ENCODE measurements at regions not wholly inside any gene's neighbourhood (a gene's known extent, or its start where the extent isn't known, plus 50 kb on each side); places are given as distances from the start of the nearest gene placed in this dataset.
"Not testable (repeated sequence)": the region's sequence is repeated elsewhere in the genome, so short reads cannot be mapped to it uniquely, and the experiment has no call there.

DNA sequence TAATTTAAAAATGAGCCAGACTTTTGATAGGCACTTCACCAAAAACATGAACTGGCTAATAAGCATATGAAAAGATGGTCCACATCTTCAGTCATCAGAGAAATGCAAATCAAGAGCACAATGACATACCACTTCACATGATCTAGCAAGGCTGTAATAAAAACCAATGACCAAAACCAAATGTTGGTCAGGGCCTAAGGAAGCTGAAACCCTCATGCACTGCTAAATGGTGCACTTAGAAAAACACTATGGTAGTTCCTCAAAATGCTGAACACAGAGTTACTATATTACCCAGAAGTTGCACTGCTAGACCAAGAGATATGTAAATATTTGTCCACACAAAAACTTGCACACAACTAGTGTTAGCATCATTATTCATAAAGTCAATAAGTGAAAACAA lies 504.9 kb upstream of the SOX11 start:
- intact Hi-C loops (cut with micrococcal nuclease): no loop called here
- H3K36me3 ChIP-seq (ENCODE audit: insufficient read depth, low read length): no peaks in the 10 kb centered on the region
- ChIA-PET POLR2A (ENCODE audit: partially characterized antibody) (no interaction called here), CTCF (ENCODE audit: partially characterized antibody) (no interaction called here)
- H3K9me3 Mint-ChIP-seq: peaks cover 0 to 14% (median 5%) of the 10 kb centered on the region in 8 donors
- no peak for DNase-seq
- no peaks in the 10 kb centered on the region for H3K4me1 ChIP-seq (ENCODE audit: insufficient read depth, low read length)
- H3K4me3 ChIP-seq (ENCODE audit: low read length in 2 of 2): no peak overlapping the region
- no peak overlapping the region for H3K27ac ChIP-seq (ENCODE audit: low read depth, low read length)
- H3K27me3 ChIP-seq (ENCODE audit: insufficient read depth, low read length): no peaks in the 10 kb centered on the region
- no peaks in the 10 kb centered on the region for H3K36me3 Mint-ChIP-seq
- H3K4me3 Mint-ChIP-seq: no peak overlapping the region
- H3K27me3 Mint-ChIP-seq: no peaks in the 10 kb centered on the region
- H3K27ac Mint-ChIP-seq: no peak overlapping the region
- no peaks in the 10 kb centered on the region for H3K9me3 ChIP-seq (ENCODE audit: control insufficient read depth in 1 of 2, low read length in 2 of 2)
- no peaks in the 10 kb centered on the region for H3K4me1 Mint-ChIP-seq

DNA sequence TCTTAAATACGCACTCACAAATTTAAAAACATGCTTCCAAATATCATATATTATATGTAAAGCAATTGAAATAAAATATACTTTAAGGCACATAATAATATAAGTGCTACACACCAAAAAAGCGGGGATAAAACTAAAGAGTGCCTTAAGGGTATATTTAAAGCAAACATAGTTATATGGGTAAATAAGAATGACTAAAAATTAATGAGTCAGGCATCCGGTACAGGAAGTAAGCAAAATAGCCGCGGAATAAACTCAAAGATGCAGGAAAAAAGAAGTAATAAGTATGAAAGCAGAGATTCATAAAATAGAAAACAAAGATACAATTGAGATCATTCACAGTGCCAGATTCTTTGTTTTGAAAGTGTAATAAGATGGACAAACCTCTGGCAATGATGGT lies 503.5 kb upstream of the SOX11 start:
- Histone ChIP-seq H3K4me1 (ENCODE audit: insufficient read depth, low read length) (no peaks in the 10 kb centered on the region), H3K9me3 (ENCODE audit: control insufficient read depth in 1 of 2, low read length in 2 of 2) (no peaks in the 10 kb centered on the region), H3K4me3 (ENCODE audit: low read length in 2 of 2) (no peak overlapping the region), H3K27me3 (ENCODE audit: insufficient read depth, low read length) (no peaks in the 10 kb centered on the region), H3K36me3 (ENCODE audit: insufficient read depth, low read length) (no peaks in the 10 kb centered on the region), H3K27ac (ENCODE audit: low read depth, low read length) (no peak overlapping the region)
- no peaks in the 10 kb centered on the region for H3K4me1 Mint-ChIP-seq
- no peaks in the 10 kb centered on the region for H3K36me3 Mint-ChIP-seq
- peaks cover 0 to 14% (median 4%) of the 10 kb centered on the region in 8 donors for H3K9me3 Mint-ChIP-seq
- ChIA-PET CTCF (ENCODE audit: partially characterized antibody) (no interaction called here), POLR2A (ENCODE audit: partially characterized antibody) (no interaction called here)
- DNase-seq: no peak
- H3K27ac Mint-ChIP-seq: no peak overlapping the region
- no peak overlapping the region for H3K4me3 Mint-ChIP-seq
- intact Hi-C loops (cut with micrococcal nuclease): no loop called here
- no peaks in the 10 kb centered on the region for H3K27me3 Mint-ChIP-seq

DNA sequence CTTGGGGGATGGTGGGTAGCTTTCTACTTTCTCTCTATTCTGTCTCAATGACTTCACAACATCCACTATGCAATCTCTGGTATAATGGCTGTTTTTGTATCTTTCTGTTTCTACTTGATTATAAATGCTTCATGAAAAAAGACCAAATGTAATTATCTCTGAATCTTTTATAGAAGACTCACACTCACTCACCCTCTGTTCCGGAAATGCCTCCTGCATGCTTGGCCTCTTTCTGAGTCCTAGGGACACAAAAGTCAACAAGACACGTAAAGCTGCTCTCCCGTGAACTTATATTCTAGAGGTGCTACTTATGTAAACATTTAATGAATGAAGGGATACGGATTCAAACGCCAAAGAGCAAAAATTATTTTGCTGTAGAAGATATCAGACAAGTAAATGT lies 502.2 kb upstream of the SOX11 start:
- H3K4me3 ChIP-seq (ENCODE audit: low read length in 2 of 2): no peak overlapping the region
- H3K36me3 Mint-ChIP-seq: no peaks in the 10 kb centered on the region
- H3K4me3 Mint-ChIP-seq: no peak overlapping the region
- H3K9me3 ChIP-seq (ENCODE audit: control insufficient read depth in 1 of 2, low read length in 2 of 2): no peaks in the 10 kb centered on the region
- H3K27me3 Mint-ChIP-seq: no peaks in the 10 kb centered on the region
- POLR2A ChIA-PET (ENCODE audit: partially characterized antibody): no interaction called here
- H3K27ac ChIP-seq (ENCODE audit: low read depth, low read length): no peak overlapping the region
- H3K4me1 Mint-ChIP-seq: no peaks in the 10 kb centered on the region
- peaks cover 0 to 17% (median 4%) of the 10 kb centered on the region in 8 donors for H3K9me3 Mint-ChIP-seq
- H3K27ac Mint-ChIP-seq: no peak overlapping the region
- CTCF ChIA-PET (ENCODE audit: partially characterized antibody): no interaction called here
- H3K27me3 ChIP-seq (ENCODE audit: insufficient read depth, low read length): no peaks in the 10 kb centered on the region
- no peak for DNase-seq
- intact Hi-C loops (cut with micrococcal nuclease): no loop called here
- no peaks in the 10 kb centered on the region for H3K4me1 ChIP-seq (ENCODE audit: insufficient read depth, low read length)
- no peaks in the 10 kb centered on the region for H3K36me3 ChIP-seq (ENCODE audit: insufficient read depth, low read length)

DNA sequence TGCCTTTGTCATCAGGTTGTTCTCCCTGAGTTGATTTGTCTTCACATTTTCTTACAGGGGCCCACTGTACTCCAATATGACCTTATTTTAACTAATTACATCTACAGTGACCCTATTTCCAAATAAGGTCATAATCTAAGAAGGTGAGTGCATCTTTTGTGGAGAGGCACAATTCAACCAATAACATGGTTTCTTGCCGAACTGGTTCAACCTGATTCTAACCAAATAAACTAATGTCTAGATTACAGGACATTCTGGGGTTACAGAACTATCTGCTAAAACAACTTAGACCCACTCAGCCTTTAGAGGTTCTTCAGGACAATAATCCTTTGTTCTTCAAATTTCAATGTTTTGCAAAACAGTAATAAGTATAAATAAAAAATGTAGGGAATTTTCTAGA lies 496.5 kb upstream of the SOX11 start:
- no peaks in the 10 kb centered on the region for H3K4me1 ChIP-seq (ENCODE audit: insufficient read depth, low read length)
- no peak overlapping the region for H3K27ac ChIP-seq (ENCODE audit: low read depth, low read length)
- CTCF ChIA-PET (ENCODE audit: partially characterized antibody): no interaction called here
- H3K36me3 ChIP-seq (ENCODE audit: insufficient read depth, low read length): no peaks in the 10 kb centered on the region
- Mint-ChIP-seq H3K4me1 (no peaks in the 10 kb centered on the region), H3K36me3 (no peaks in the 10 kb centered on the region), H3K4me3 (no peak overlapping the region), H3K9me3 (peaks cover 0 to 17% (median 5%) of the 10 kb centered on the region in 8 donors), H3K27me3 (no peaks in the 10 kb centered on the region), H3K27ac (no peak overlapping the region)
- no peaks in the 10 kb centered on the region for H3K27me3 ChIP-seq (ENCODE audit: insufficient read depth, low read length)
- H3K4me3 ChIP-seq (ENCODE audit: low read length in 2 of 2): no peak overlapping the region
- no peak for DNase-seq
- intact Hi-C loops (cut with micrococcal nuclease): no loop called here
- no peaks in the 10 kb centered on the region for H3K9me3 ChIP-seq (ENCODE audit: control insufficient read depth in 1 of 2, low read length in 2 of 2)
- POLR2A ChIA-PET (ENCODE audit: partially characterized antibody): no interaction called here

DNA sequence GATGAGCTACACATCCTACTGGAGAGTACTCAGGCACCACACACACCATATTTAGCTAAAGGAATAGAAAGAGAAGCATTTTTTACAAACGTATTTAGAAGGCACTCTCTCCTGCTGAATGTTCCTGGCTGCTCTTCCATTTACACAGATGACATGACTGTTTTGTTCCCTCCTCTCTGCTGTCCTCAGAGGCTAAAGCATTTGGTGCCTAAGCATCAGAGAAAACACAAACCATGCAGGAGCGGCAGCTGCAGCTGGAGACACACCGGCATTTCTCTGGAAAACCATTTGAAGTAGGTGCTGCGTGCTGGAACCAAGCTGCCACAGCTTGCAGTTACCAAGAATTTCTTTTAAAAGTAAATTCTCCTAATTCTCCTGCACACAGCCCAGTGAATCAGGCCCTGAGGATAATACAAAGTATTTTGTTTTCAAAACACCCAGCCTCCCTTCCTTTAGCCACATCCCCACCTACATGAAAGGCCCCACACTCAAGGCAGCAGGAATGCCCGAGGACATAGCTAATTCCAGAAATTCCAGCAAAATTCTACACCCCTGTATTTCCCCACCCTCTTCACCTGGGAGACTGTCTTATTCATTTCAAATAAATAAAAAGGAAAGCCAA lies 488.9 kb upstream of the SOX11 start:
- Histone ChIP-seq H3K27me3 (ENCODE audit: insufficient read depth, low read length) (no peaks in the 10 kb centered on the region), H3K36me3 (ENCODE audit: insufficient read depth, low read length) (no peaks in the 10 kb centered on the region), H3K4me3 (ENCODE audit: low read length in 2 of 2) (no peak overlapping the region), H3K27ac (ENCODE audit: low read depth, low read length) (no peak overlapping the region), H3K4me1 (ENCODE audit: insufficient read depth, low read length) (no peaks in the 10 kb centered on the region), H3K9me3 (ENCODE audit: control insufficient read depth in 1 of 2, low read length in 2 of 2) (no peaks in the 10 kb centered on the region)
- no peak for DNase-seq
- H3K27ac Mint-ChIP-seq: no peak overlapping the region
- intact Hi-C loops (cut with micrococcal nuclease): no loop called here
- ChIA-PET CTCF (ENCODE audit: partially characterized antibody) (no interaction called here), POLR2A (ENCODE audit: partially characterized antibody) (no interaction called here)
- no peaks in the 10 kb centered on the region for H3K27me3 Mint-ChIP-seq
- no peaks in the 10 kb centered on the region for H3K36me3 Mint-ChIP-seq
- no peak overlapping the region for H3K4me3 Mint-ChIP-seq
- no peaks in the 10 kb centered on the region for H3K4me1 Mint-ChIP-seq
- peaks cover 2 to 11% (median 6%) of the 10 kb centered on the region in 8 donors for H3K9me3 Mint-ChIP-seq

DNA sequence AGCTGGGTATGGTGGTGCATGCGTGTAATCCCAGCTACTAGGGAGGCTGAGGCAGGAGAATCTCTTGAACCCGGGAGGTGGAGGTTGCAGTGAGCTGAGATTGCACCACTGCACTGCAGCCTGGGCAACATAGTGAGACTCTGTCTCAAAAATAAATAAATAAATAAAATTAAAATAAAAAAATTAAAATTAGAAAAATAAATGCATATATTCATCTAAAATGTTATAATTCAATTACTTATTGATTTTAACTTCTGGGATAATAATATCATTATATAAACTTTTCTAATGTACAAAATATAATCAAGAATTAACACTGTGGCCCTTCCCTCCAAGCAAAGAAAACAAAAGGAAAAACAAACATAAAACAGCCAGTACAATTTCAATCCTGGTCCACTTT lies 485.4 kb upstream of the SOX11 start:
- intact Hi-C loops (cut with micrococcal nuclease); H3K4me3 ChIP-seq (ENCODE audit: low read length in 2 of 2); H3K27me3 ChIP-seq (ENCODE audit: insufficient read depth, low read length); H3K27ac ChIP-seq (ENCODE audit: low read depth, low read length); H3K9me3 ChIP-seq (ENCODE audit: control insufficient read depth in 1 of 2, low read length in 2 of 2); POLR2A ChIA-PET (ENCODE audit: partially characterized antibody); H3K36me3 Mint-ChIP-seq; H3K4me3 Mint-ChIP-seq; DNase-seq; H3K27ac Mint-ChIP-seq; H3K27me3 Mint-ChIP-seq; CTCF ChIA-PET (ENCODE audit: partially characterized antibody); H3K4me1 ChIP-seq (ENCODE audit: insufficient read depth, low read length); H3K36me3 ChIP-seq (ENCODE audit: insufficient read depth, low read length); H3K4me1 Mint-ChIP-seq: not testable (repeated sequence)
- peaks cover 0 to 15% (median 6%) of the 10 kb centered on the region in 8 donors for H3K9me3 Mint-ChIP-seq

DNA sequence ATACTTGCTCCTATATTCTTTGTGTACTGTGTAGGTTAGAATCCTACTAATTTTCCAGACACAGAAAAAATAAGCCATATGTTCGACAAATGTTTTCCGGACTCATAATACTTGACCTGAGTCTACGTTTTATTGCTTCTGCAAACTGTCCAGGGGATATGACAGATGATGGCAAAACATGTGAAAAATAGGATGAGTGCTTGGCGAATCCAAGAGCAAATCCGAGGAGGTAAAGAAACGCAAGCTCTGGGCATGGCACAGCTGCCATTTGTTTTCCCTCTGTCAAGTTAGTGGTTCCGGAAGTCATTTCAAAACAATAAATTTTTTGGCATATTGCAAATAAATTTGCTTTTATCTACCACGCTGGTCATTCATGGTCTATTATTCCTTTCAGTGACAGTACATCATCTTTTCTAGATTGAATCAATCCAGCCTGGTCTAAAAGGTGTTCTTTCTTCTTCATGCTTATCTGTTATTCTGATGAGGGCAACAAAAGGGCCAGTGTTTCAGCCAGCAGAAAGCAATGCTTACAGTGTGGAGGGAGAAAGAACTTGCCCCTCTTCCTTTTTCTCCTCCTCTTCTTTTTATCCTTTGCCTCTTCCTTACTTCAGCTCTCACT lies 476.1 kb upstream of the SOX11 start:
- H3K4me3 Mint-ChIP-seq: no peak overlapping the region
- Histone ChIP-seq H3K27ac (ENCODE audit: low read depth, low read length) (no peak overlapping the region), H3K9me3 (ENCODE audit: control insufficient read depth in 1 of 2, low read length in 2 of 2) (peaks cover 0 to 2% of the 10 kb centered on the region in 2 donors), H3K27me3 (ENCODE audit: insufficient read depth, low read length) (no peaks in the 10 kb centered on the region), H3K4me1 (ENCODE audit: insufficient read depth, low read length) (no peaks in the 10 kb centered on the region), H3K36me3 (ENCODE audit: insufficient read depth, low read length) (no peaks in the 10 kb centered on the region), H3K4me3 (ENCODE audit: low read length in 2 of 2) (no peak overlapping the region)
- no peak overlapping the region for H3K27ac Mint-ChIP-seq
- ChIA-PET CTCF (ENCODE audit: partially characterized antibody) (no interaction called here), POLR2A (ENCODE audit: partially characterized antibody) (no interaction called here)
- H3K27me3 Mint-ChIP-seq: no peaks in the 10 kb centered on the region
- no peaks in the 10 kb centered on the region for H3K36me3 Mint-ChIP-seq
- intact Hi-C loops (cut with micrococcal nuclease): no loop called here
- peaks cover 0 to 9% (median 5%) of the 10 kb centered on the region in 8 donors for H3K9me3 Mint-ChIP-seq
- H3K4me1 Mint-ChIP-seq: no peaks in the 10 kb centered on the region
- no peak for DNase-seq

Measured in CD4-positive, alpha-beta memory T cell (primary cell).